ENCODE measurements at regions not wholly inside any gene's neighbourhood (a gene's known extent, or its start where the extent isn't known, plus 50 kb on each side); places are given as distances from the start of the nearest gene placed in this dataset.
A peak's percentile ranks its signal among the peaks of the same experiment; 100 is the strongest.

- H3K4me3 Mint-ChIP-seq: no peak overlapping the region
- H3K9me3 Mint-ChIP-seq: no peaks in the 10 kb centered on the region
- H3K27ac Mint-ChIP-seq: no peak overlapping the region
- DNase-seq (no peak), ATAC-seq (ENCODE audit: low read depth) (no peak)
- H3K4me1 Mint-ChIP-seq: peaks cover 2% of the 10 kb centered on the region
- H3K36me3 Mint-ChIP-seq: no peaks in the 10 kb centered on the region
- peaks cover 22% of the 10 kb centered on the region for H3K27me3 Mint-ChIP-seq
- POLR2A ChIA-PET: no interaction called here
Observed at GRCh38 chr9:99282406-99282805, 60.3 kb downstream of the SEC61B start.

- no peak for ATAC-seq (ENCODE audit: low read depth)
Observed at GRCh38 chr9:99285965-99286364, 63.9 kb downstream of the SEC61B start.

GRCh38 chr9:99286536-99286935, 64.5 kb downstream of the SEC61B start:
- H3K27ac Mint-ChIP-seq: no peak overlapping the region
- POLR2A ChIA-PET: no interaction called here
- ATAC-seq (ENCODE audit: low read depth): no peak
- H3K4me1 Mint-ChIP-seq: peaks cover 2% of the 10 kb centered on the region
- H3K36me3 Mint-ChIP-seq: no peaks in the 10 kb centered on the region
- H3K27me3 Mint-ChIP-seq: peaks cover 24% of the 10 kb centered on the region
- H3K4me3 Mint-ChIP-seq: no peak overlapping the region
- no peaks in the 10 kb centered on the region for H3K9me3 Mint-ChIP-seq
- no peak for DNase-seq

More at GRCh38 chr9:99285965-99286364, 63.9 kb downstream of the SEC61B start:
- POLR2A ChIA-PET: no interaction called here
- no peak for DNase-seq
- Mint-ChIP-seq H3K27me3 (peaks cover 24% of the 10 kb centered on the region), H3K36me3 (no peaks in the 10 kb centered on the region), H3K4me3 (no peak overlapping the region), H3K27ac (no peak overlapping the region), H3K9me3 (no peaks in the 10 kb centered on the region), H3K4me1 (peaks cover 2% of the 10 kb centered on the region)

GRCh38 chr9:99287641-99288040, 65.6 kb downstream of the SEC61B start:
- Mint-ChIP-seq H3K9me3 (no peaks in the 10 kb centered on the region), H3K27me3 (peaks cover 22% of the 10 kb centered on the region), H3K36me3 (no peaks in the 10 kb centered on the region), H3K27ac (no peak overlapping the region), H3K4me3 (no peak overlapping the region), H3K4me1 (peaks cover 2% of the 10 kb centered on the region)
- POLR2A ChIA-PET: no interaction called here
- ATAC-seq (ENCODE audit: low read depth): no peak
- no peak for DNase-seq

- H3K9me3 Mint-ChIP-seq: no peaks in the 10 kb centered on the region
- H3K27me3 Mint-ChIP-seq: peaks cover 24% of the 10 kb centered on the region
- H3K27ac Mint-ChIP-seq: no peak overlapping the region
- no peak overlapping the region for H3K4me3 Mint-ChIP-seq
- POLR2A ChIA-PET: no interaction called here
- no peak for ATAC-seq (ENCODE audit: low read depth)
- no peak for DNase-seq
- H3K4me1 Mint-ChIP-seq: peaks cover 2% of the 10 kb centered on the region
- H3K36me3 Mint-ChIP-seq: no peaks in the 10 kb centered on the region
Observed at GRCh38 chr9:99288830-99289229, 66.7 kb downstream of the SEC61B start.

- Mint-ChIP-seq H3K4me1 (peaks cover 4% of the 10 kb centered on the region), H3K36me3 (no peaks in the 10 kb centered on the region), H3K27me3 (peaks cover 24% of the 10 kb centered on the region), H3K9me3 (no peaks in the 10 kb centered on the region), H3K4me3 (no peak overlapping the region), H3K27ac (no peak overlapping the region)
- ATAC-seq (ENCODE audit: low read depth): no peak
- no peak for DNase-seq
- POLR2A ChIA-PET: no interaction called here
Observed at GRCh38 chr9:99294850-99295461, 72.9 kb downstream of the SEC61B start.

- Mint-ChIP-seq H3K4me1 (peaks cover 4% of the 10 kb centered on the region), H3K36me3 (no peaks in the 10 kb centered on the region), H3K4me3 (peak overlapping the region; percentile 37), H3K9me3 (no peaks in the 10 kb centered on the region), H3K27me3 (peaks cover 24% of the 10 kb centered on the region), H3K27ac (no peak overlapping the region)
- ATAC-seq (ENCODE audit: low read depth): peak; percentile 71
- POLR2A ChIA-PET: no interaction called here
- DNase-seq: peak; percentile 58
Observed at GRCh38 chr9:99296291-99296951, 74.3 kb downstream of the SEC61B start.

GRCh38 chr9:99298614-99299013, 76.5 kb downstream of the SEC61B start:
- Mint-ChIP-seq H3K27ac (no peak overlapping the region), H3K27me3 (peaks cover 15% of the 10 kb centered on the region), H3K9me3 (no peaks in the 10 kb centered on the region), H3K4me1 (peaks cover 4% of the 10 kb centered on the region), H3K4me3 (no peak overlapping the region), H3K36me3 (no peaks in the 10 kb centered on the region)
- no peak for ATAC-seq (ENCODE audit: low read depth)
- no peak for DNase-seq
- POLR2A ChIA-PET: no interaction called here

- Mint-ChIP-seq H3K4me1 (peaks cover 4% of the 10 kb centered on the region), H3K27ac (no peak overlapping the region), H3K36me3 (no peaks in the 10 kb centered on the region), H3K4me3 (no peak overlapping the region), H3K27me3 (peaks cover 15% of the 10 kb centered on the region), H3K9me3 (no peaks in the 10 kb centered on the region)
- no peak for ATAC-seq (ENCODE audit: low read depth)
- DNase-seq: no peak
- POLR2A ChIA-PET: no interaction called here
Observed at GRCh38 chr9:99299211-99300102, 77.4 kb downstream of the SEC61B start.

- no peaks in the 10 kb centered on the region for H3K36me3 Mint-ChIP-seq
- H3K27ac Mint-ChIP-seq: no peak overlapping the region
- DNase-seq (no peak), ATAC-seq (ENCODE audit: low read depth) (no peak)
- peaks cover 15% of the 10 kb centered on the region for H3K27me3 Mint-ChIP-seq
- H3K9me3 Mint-ChIP-seq: no peaks in the 10 kb centered on the region
- no peak overlapping the region for H3K4me3 Mint-ChIP-seq
- peaks cover 4% of the 10 kb centered on the region for H3K4me1 Mint-ChIP-seq
- POLR2A ChIA-PET: no interaction called here
Observed at GRCh38 chr9:99300103-99300439, 78.0 kb downstream of the SEC61B start.

GRCh38 chr9:99300603-99301002, 78.5 kb downstream of the SEC61B start:
- H3K36me3 Mint-ChIP-seq: no peaks in the 10 kb centered on the region
- peaks cover 15% of the 10 kb centered on the region for H3K27me3 Mint-ChIP-seq
- no peak overlapping the region for H3K27ac Mint-ChIP-seq
- H3K4me1 Mint-ChIP-seq: peaks cover 4% of the 10 kb centered on the region
- POLR2A ChIA-PET: no interaction called here
- H3K9me3 Mint-ChIP-seq: no peaks in the 10 kb centered on the region
- H3K4me3 Mint-ChIP-seq: no peak overlapping the region
- no peak for ATAC-seq (ENCODE audit: low read depth)
- DNase-seq: no peak

GRCh38 chr9:99303177-99303576, 81.1 kb downstream of the SEC61B start:
- no peak overlapping the region for H3K4me3 Mint-ChIP-seq
- H3K9me3 Mint-ChIP-seq: no peaks in the 10 kb centered on the region
- H3K4me1 Mint-ChIP-seq: no peaks in the 10 kb centered on the region
- ATAC-seq (ENCODE audit: low read depth) (no peak), DNase-seq (no peak)
- no peak overlapping the region for H3K27ac Mint-ChIP-seq
- H3K36me3 Mint-ChIP-seq: no peaks in the 10 kb centered on the region
- H3K27me3 Mint-ChIP-seq: peaks cover 9% of the 10 kb centered on the region
- POLR2A ChIA-PET: no interaction called here

GRCh38 chr9:99305124-99305523, 83.0 kb downstream of the SEC61B start:
- Mint-ChIP-seq H3K4me1 (no peaks in the 10 kb centered on the region), H3K27ac (no peak overlapping the region), H3K36me3 (no peaks in the 10 kb centered on the region), H3K4me3 (no peak overlapping the region), H3K27me3 (peaks cover 12% of the 10 kb centered on the region), H3K9me3 (no peaks in the 10 kb centered on the region)
- DNase-seq (no peak), ATAC-seq (ENCODE audit: low read depth) (no peak)
- POLR2A ChIA-PET: no interaction called here
